ENCODE measurements at regions not wholly inside any gene's neighbourhood (a gene's known extent, or its start where the extent isn't known, plus 50 kb on each side); places are given as distances from the start of the nearest gene placed in this dataset.

- Histone ChIP-seq H3K27ac (ENCODE audit: low read depth in 2 of 2, low read length in 1 of 2) (no peak overlapping the region), H3K27me3 (ENCODE audit: control insufficient read depth in 1 of 2, insufficient read depth in 2 of 2, low read length in 2 of 2) (no peaks in the 10 kb centered on the region), H3K36me3 (ENCODE audit: control insufficient read depth in 2 of 2, insufficient read depth in 2 of 2, low read length in 1 of 2) (no peaks in the 10 kb centered on the region), H3K4me1 (ENCODE audit: control insufficient read depth in 2 of 2, insufficient read depth in 2 of 2, low read length in 1 of 2) (no peaks in the 10 kb centered on the region), H3K9me3 (ENCODE audit: control insufficient read depth in 2 of 2, insufficient read depth in 1 of 2, low read depth in 1 of 2, low read length in 1 of 2) (no peaks in the 10 kb centered on the region), H3K4me3 (ENCODE audit: low read depth in 1 of 2, low read length in 2 of 2) (no peak overlapping the region)
- 80 to 81% methylated on average over 3 of the region's 3 CpGs for WGBS, 2 donors
Measured at GRCh38 chr1:187894349-187894748, 1065.6 kb downstream of the PLA2G4A start.

- no peak overlapping the region for H3K27ac ChIP-seq (ENCODE audit: low read depth in 2 of 2, low read length in 1 of 2)
- 83 to 92% methylated on average over 1 of the region's 1 CpG for WGBS, 2 donors
- H3K36me3 ChIP-seq (ENCODE audit: control insufficient read depth in 2 of 2, insufficient read depth in 2 of 2, low read length in 1 of 2) = no peaks in the 10 kb centered on the region
- H3K4me1 ChIP-seq (ENCODE audit: control insufficient read depth in 2 of 2, insufficient read depth in 2 of 2, low read length in 1 of 2) = no peaks in the 10 kb centered on the region
- no peaks in the 10 kb centered on the region for H3K27me3 ChIP-seq (ENCODE audit: control insufficient read depth in 1 of 2, insufficient read depth in 2 of 2, low read length in 2 of 2)
- H3K4me3 ChIP-seq (ENCODE audit: low read depth in 1 of 2, low read length in 2 of 2) = no peak overlapping the region
- H3K9me3 ChIP-seq (ENCODE audit: control insufficient read depth in 2 of 2, insufficient read depth in 1 of 2, low read depth in 1 of 2, low read length in 1 of 2) = no peaks in the 10 kb centered on the region
Measured at GRCh38 chr1:187903223-187903622, 1074.5 kb downstream of the PLA2G4A start.

DNA sequence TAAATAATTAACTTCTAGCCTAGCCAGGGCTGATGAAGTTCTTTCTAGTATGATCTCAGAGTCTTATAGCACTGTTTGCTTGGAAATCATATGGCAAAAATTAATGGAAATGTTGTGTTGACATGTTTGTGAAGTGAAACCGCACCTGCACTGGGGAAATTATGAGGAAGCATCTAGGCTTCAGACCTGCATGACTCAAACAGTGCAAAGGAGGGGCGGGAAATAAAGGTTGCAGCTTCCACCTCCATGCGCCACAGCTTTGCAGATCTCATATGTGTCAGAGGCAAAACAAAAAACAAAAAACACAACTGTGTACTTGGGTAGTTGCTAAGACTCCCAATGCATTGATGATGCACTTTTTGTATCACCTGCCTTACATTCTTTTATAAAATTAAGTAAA is 1080.6 kb downstream of the PLA2G4A start:
- Histone ChIP-seq H3K9me3 (ENCODE audit: control insufficient read depth in 2 of 2, insufficient read depth in 1 of 2, low read depth in 1 of 2, low read length in 1 of 2) (no peaks in the 10 kb centered on the region), H3K27me3 (ENCODE audit: control insufficient read depth in 1 of 2, insufficient read depth in 2 of 2, low read length in 2 of 2) (no peaks in the 10 kb centered on the region), H3K36me3 (ENCODE audit: control insufficient read depth in 2 of 2, insufficient read depth in 2 of 2, low read length in 1 of 2) (no peaks in the 10 kb centered on the region), H3K4me3 (ENCODE audit: low read depth in 1 of 2, low read length in 2 of 2) (no peak overlapping the region), H3K4me1 (ENCODE audit: control insufficient read depth in 2 of 2, insufficient read depth in 2 of 2, low read length in 1 of 2) (no peaks in the 10 kb centered on the region), H3K27ac (ENCODE audit: low read depth in 2 of 2, low read length in 1 of 2) (no peak overlapping the region)
- WGBS, 2 donors = 64 to 81% methylated on average over 3 of the region's 3 CpGs

DNA sequence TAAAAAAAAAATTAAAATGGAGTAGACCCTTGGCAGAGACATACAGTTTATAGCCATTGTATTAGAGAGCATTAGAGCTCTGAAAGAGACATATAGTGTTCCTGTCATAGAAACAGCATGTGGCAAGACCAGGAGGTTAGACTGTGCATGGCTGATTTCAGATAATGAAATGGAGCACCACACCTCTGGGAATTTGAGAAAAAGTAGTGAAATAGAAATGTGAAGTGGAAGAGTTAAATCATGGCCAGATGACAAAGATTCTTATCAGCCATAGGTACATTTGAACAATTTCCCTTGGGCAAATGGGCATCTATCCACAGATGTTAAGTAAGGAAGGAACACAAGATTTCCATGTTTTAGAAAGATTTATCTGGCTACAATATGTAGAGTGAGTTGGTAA is 1083.1 kb downstream of the PLA2G4A start:
- Histone ChIP-seq H3K4me1 (ENCODE audit: control insufficient read depth in 2 of 2, insufficient read depth in 2 of 2, low read length in 1 of 2) (no peaks in the 10 kb centered on the region), H3K9me3 (ENCODE audit: control insufficient read depth in 2 of 2, insufficient read depth in 1 of 2, low read depth in 1 of 2, low read length in 1 of 2) (no peaks in the 10 kb centered on the region), H3K27ac (ENCODE audit: low read depth in 2 of 2, low read length in 1 of 2) (no peak overlapping the region), H3K4me3 (ENCODE audit: low read depth in 1 of 2, low read length in 2 of 2) (no peak overlapping the region), H3K27me3 (ENCODE audit: control insufficient read depth in 1 of 2, insufficient read depth in 2 of 2, low read length in 2 of 2) (no peaks in the 10 kb centered on the region), H3K36me3 (ENCODE audit: control insufficient read depth in 2 of 2, insufficient read depth in 2 of 2, low read length in 1 of 2) (no peaks in the 10 kb centered on the region)

DNA sequence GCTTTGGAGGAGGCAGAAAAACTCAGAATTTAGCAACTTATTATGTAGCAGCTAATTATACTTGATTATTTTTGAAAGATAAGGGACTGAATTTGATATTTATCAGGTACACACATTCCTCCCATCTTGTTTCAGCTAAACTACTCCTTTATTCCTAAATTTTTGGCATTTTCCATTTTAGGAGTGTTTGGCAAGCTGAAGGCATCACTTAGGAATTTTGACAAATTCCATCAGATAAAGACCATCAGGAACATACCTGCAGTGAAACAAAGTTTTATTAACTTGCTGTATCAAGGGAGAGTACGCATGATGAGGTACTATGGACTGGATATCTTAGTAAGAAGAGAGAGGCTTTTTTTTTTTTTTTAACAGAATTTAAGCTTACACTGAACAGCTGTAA is 1092.2 kb downstream of the PLA2G4A start:
- 92 to 94% methylated on average over 1 of the region's 1 CpG for WGBS, 2 donors

DNA sequence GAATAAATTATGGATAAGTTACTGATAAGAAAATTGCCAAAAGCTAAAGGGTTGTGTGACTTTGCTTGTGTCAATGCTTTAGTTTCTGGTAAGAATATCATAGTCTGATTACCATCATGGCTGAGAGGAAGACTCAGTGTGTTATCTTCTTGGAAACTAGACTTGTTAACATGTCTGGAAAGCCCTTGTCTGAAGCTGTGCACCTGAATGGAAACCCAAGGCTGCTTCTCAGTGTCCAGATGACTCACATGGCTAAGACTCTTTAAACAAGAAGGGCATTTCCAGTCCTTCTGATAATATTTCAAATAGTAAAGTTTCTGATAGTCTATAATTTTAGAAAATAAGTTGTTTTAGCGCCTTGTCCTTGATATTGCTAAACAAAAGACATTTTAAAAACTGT is 1092.7 kb downstream of the PLA2G4A start:
- no peaks in the 10 kb centered on the region for H3K27me3 ChIP-seq (ENCODE audit: control insufficient read depth in 1 of 2, insufficient read depth in 2 of 2, low read length in 2 of 2)
- 50 to 74% methylated on average over 1 of the region's 1 CpG for WGBS, 2 donors
- H3K4me1 ChIP-seq (ENCODE audit: control insufficient read depth in 2 of 2, insufficient read depth in 2 of 2, low read length in 1 of 2) = no peaks in the 10 kb centered on the region
- no peaks in the 10 kb centered on the region for H3K36me3 ChIP-seq (ENCODE audit: control insufficient read depth in 2 of 2, insufficient read depth in 2 of 2, low read length in 1 of 2)
- H3K4me3 ChIP-seq (ENCODE audit: low read depth in 1 of 2, low read length in 2 of 2) = no peak overlapping the region
- H3K9me3 ChIP-seq (ENCODE audit: control insufficient read depth in 2 of 2, insufficient read depth in 1 of 2, low read depth in 1 of 2, low read length in 1 of 2) = no peaks in the 10 kb centered on the region
- no peak overlapping the region for H3K27ac ChIP-seq (ENCODE audit: low read depth in 2 of 2, low read length in 1 of 2)

More for the DNA sequence above, 1092.2 kb downstream of the PLA2G4A start:
- Histone ChIP-seq H3K9me3 (ENCODE audit: control insufficient read depth in 2 of 2, insufficient read depth in 1 of 2, low read depth in 1 of 2, low read length in 1 of 2) (no peaks in the 10 kb centered on the region), H3K27ac (ENCODE audit: low read depth in 2 of 2, low read length in 1 of 2) (no peak overlapping the region), H3K4me3 (ENCODE audit: low read depth in 1 of 2, low read length in 2 of 2) (no peak overlapping the region), H3K4me1 (ENCODE audit: control insufficient read depth in 2 of 2, insufficient read depth in 2 of 2, low read length in 1 of 2) (no peaks in the 10 kb centered on the region), H3K27me3 (ENCODE audit: control insufficient read depth in 1 of 2, insufficient read depth in 2 of 2, low read length in 2 of 2) (no peaks in the 10 kb centered on the region), H3K36me3 (ENCODE audit: control insufficient read depth in 2 of 2, insufficient read depth in 2 of 2, low read length in 1 of 2) (no peaks in the 10 kb centered on the region)

- H3K4me1 ChIP-seq (ENCODE audit: control insufficient read depth in 2 of 2, insufficient read depth in 2 of 2, low read length in 1 of 2) = no peaks in the 10 kb centered on the region
- H3K36me3 ChIP-seq (ENCODE audit: control insufficient read depth in 2 of 2, insufficient read depth in 2 of 2, low read length in 1 of 2) = no peaks in the 10 kb centered on the region
- WGBS, 2 donors = 68 to 86% methylated on average over 2 of the region's 2 CpGs
- H3K9me3 ChIP-seq (ENCODE audit: control insufficient read depth in 2 of 2, insufficient read depth in 1 of 2, low read depth in 1 of 2, low read length in 1 of 2) = no peaks in the 10 kb centered on the region
- no peak overlapping the region for H3K4me3 ChIP-seq (ENCODE audit: low read depth in 1 of 2, low read length in 2 of 2)
- H3K27me3 ChIP-seq (ENCODE audit: control insufficient read depth in 1 of 2, insufficient read depth in 2 of 2, low read length in 2 of 2) = no peaks in the 10 kb centered on the region
- no peak overlapping the region for H3K27ac ChIP-seq (ENCODE audit: low read depth in 2 of 2, low read length in 1 of 2)
Measured at GRCh38 chr1:187922255-187922654, 1093.5 kb downstream of the PLA2G4A start.

GRCh38 chr1:187924252-187924651 is 1095.5 kb downstream of the PLA2G4A start:
- Histone ChIP-seq H3K36me3 (ENCODE audit: control insufficient read depth in 2 of 2, insufficient read depth in 2 of 2, low read length in 1 of 2) (no peaks in the 10 kb centered on the region), H3K4me1 (ENCODE audit: control insufficient read depth in 2 of 2, insufficient read depth in 2 of 2, low read length in 1 of 2) (no peaks in the 10 kb centered on the region), H3K27me3 (ENCODE audit: control insufficient read depth in 1 of 2, insufficient read depth in 2 of 2, low read length in 2 of 2) (no peaks in the 10 kb centered on the region), H3K9me3 (ENCODE audit: control insufficient read depth in 2 of 2, insufficient read depth in 1 of 2, low read depth in 1 of 2, low read length in 1 of 2) (no peaks in the 10 kb centered on the region), H3K4me3 (ENCODE audit: low read depth in 1 of 2, low read length in 2 of 2) (no peak overlapping the region), H3K27ac (ENCODE audit: low read depth in 2 of 2, low read length in 1 of 2) (no peak overlapping the region)
- 67 to 69% methylated on average over 3 of the region's 3 CpGs for WGBS, 2 donors

DNA sequence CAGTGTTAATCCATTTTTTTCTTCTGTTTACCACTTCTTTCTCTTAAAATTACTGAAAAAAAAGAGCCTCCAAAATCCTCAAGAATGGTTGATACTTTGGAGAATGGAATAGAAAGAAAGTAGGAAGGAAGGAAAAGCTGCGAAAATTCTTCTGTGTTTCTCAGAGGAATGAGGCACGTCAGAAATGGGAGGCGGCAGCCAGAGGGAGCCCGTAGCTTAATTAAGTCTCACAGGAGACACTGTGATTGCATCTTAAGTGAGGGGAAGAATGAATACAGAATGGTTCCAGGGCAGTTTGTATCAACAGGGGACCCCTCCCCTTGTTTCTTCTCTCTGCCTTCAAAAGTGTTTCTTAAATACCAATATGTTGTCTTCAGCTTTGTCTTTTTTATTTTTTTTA is 1099.5 kb downstream of the PLA2G4A start:
- H3K27ac ChIP-seq (ENCODE audit: low read depth in 2 of 2, low read length in 1 of 2) = no peak overlapping the region
- H3K36me3 ChIP-seq (ENCODE audit: control insufficient read depth in 2 of 2, insufficient read depth in 2 of 2, low read length in 1 of 2) = no peaks in the 10 kb centered on the region
- no peaks in the 10 kb centered on the region for H3K9me3 ChIP-seq (ENCODE audit: control insufficient read depth in 2 of 2, insufficient read depth in 1 of 2, low read depth in 1 of 2, low read length in 1 of 2)
- H3K27me3 ChIP-seq (ENCODE audit: control insufficient read depth in 1 of 2, insufficient read depth in 2 of 2, low read length in 2 of 2) = no peaks in the 10 kb centered on the region
- whole genome bisulfite sequencing, 2 donors = 41 to 46% methylated on average over 4 of the region's 4 CpGs
- H3K4me1 ChIP-seq (ENCODE audit: control insufficient read depth in 2 of 2, insufficient read depth in 2 of 2, low read length in 1 of 2) = no peaks in the 10 kb centered on the region
- no peak overlapping the region for H3K4me3 ChIP-seq (ENCODE audit: low read depth in 1 of 2, low read length in 2 of 2)

DNA sequence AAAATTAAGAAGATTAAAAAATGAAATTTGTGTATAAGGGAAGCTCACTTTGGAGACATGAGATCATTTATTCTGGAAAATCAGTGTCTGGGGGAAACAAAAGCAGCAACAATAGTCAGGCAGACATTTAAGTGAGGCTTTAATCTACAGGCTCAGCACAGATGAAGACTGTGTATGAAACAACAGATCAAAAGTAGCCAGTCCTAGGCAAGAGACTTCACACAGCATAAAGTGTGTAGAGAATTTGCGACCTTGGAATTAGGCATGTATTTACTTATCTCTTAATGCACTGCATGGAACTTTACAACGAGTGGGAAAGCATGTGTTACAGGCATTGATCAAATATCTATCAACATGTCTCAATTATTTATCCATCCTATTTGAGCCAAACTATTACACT is 1099.9 kb downstream of the PLA2G4A start:
- 28 to 46% methylated on average over 2 of the region's 2 CpGs for WGBS, 2 donors

More for the DNA sequence above, 1099.9 kb downstream of the PLA2G4A start:
- no peak overlapping the region for H3K4me3 ChIP-seq (ENCODE audit: low read depth in 1 of 2, low read length in 2 of 2)
- no peak overlapping the region for H3K27ac ChIP-seq (ENCODE audit: low read depth in 2 of 2, low read length in 1 of 2)
- H3K36me3 ChIP-seq (ENCODE audit: control insufficient read depth in 2 of 2, insufficient read depth in 2 of 2, low read length in 1 of 2) = no peaks in the 10 kb centered on the region
- no peaks in the 10 kb centered on the region for H3K4me1 ChIP-seq (ENCODE audit: control insufficient read depth in 2 of 2, insufficient read depth in 2 of 2, low read length in 1 of 2)
- no peaks in the 10 kb centered on the region for H3K27me3 ChIP-seq (ENCODE audit: control insufficient read depth in 1 of 2, insufficient read depth in 2 of 2, low read length in 2 of 2)
- no peaks in the 10 kb centered on the region for H3K9me3 ChIP-seq (ENCODE audit: control insufficient read depth in 2 of 2, insufficient read depth in 1 of 2, low read depth in 1 of 2, low read length in 1 of 2)
